ENCODE measurements at regions not wholly inside any gene's neighbourhood (a gene's known extent, or its start where the extent isn't known, plus 50 kb on each side); places are given as distances from the start of the nearest gene placed in this dataset.

DNA sequence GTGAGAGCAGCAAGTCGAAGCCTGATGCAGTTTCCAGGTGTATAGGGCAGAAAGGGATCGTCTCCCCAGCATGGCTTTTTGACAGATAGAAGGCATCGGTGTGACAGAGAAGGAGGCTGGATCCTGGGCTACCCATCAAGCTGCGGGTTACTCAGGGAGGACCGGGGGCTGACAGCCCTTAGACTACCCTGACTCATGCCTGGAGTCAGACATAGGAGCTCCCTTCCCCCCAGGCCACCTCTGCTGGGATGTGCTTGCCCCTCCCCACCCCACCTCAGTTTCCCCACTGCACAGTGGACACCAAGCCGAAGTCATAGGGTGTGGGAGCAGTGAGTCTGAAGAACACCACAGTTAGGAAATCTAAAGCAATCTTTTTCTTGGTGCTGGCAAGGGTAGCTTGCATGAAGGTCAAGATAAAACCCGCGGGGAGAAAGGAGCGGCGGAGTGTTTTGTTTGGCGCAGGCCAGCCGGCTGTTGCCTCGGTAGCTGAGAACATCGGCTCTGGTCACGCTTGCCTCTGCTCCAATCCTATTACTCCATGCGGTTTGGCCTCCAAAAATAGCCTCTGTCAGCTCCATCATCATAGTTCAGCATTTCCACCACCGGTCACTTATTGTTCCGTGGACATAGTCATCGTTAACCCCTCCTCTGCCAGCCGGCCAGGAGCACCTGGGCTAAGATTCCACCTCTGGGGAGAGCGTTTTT, 169.2 kb upstream of the GLI2 start:
- no TSS peak for BruUV-seq (replicated peaks)
- no peak for DNase-seq
- Mint-ChIP-seq H3K27ac (ENCODE audit: unreplicated experiment) (no peak overlapping the region), H3K4me1 (ENCODE audit: low read depth, unreplicated experiment) (peaks cover 15% of the 10 kb centered on the region), H3K27me3 (ENCODE audit: unreplicated experiment) (peaks cover 89% of the 10 kb centered on the region), H3K9me3 (ENCODE audit: low read depth, unreplicated experiment) (no peaks in the 10 kb centered on the region), H3K4me3 (ENCODE audit: low read depth, unreplicated experiment) (no peak overlapping the region), H3K36me3 (ENCODE audit: insufficient read depth, unreplicated experiment) (no peaks in the 10 kb centered on the region)
- intact Hi-C loops (cut with micrococcal nuclease; ENCODE audit: unreplicated experiment), result no loop called here
- CTCF ChIA-PET, result interaction anchor here (1.0 kb wide), 1 partner anchor 13 kb away, joined by 4 read pairs; no protein-coding TSS in a partner anchor
- TF ChIP-seq, protein P1, sequence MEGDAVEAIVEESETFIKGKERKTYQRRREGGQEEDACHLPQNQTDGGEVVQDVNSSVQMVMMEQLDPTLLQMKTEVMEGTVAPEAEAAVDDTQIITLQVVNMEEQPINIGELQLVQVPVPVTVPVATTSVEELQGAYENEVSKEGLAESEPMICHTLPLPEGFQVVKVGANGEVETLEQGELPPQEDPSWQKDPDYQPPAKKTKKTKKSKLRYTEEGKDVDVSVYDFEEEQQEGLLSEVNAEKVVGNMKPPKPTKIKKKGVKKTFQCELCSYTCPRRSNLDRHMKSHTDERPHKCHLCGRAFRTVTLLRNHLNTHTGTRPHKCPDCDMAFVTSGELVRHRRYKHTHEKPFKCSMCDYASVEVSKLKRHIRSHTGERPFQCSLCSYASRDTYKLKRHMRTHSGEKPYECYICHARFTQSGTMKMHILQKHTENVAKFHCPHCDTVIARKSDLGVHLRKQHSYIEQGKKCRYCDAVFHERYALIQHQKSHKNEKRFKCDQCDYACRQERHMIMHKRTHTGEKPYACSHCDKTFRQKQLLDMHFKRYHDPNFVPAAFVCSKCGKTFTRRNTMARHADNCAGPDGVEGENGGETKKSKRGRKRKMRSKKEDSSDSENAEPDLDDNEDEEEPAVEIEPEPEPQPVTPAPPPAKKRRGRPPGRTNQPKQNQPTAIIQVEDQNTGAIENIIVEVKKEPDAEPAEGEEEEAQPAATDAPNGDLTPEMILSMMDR (IDR thresholded peaks at IDR 0.05; ENCODE audit: unreplicated experiment), result no peak

DNA sequence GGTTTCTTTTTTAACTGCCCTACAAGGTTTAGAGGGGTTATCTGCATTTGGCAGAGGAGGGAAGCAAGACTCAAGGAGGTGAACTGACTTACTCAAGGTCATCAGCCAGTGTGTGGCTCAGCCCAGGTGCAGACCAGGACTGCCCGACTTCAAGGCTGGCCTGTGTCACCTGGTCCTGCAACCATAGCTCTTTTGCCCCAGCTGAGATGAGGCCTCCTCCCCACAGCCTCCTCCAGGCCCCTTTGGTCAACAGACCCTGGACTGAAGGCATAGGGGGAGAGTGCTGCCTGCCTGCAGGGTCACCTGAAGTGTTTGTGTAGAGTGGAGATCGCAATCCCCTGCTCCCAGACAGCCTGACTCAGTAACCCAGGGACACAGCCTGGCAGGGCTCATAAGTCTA, 168.5 kb upstream of the GLI2 start:
- Mint-ChIP-seq H3K4me3 (ENCODE audit: low read depth, unreplicated experiment) (no peak overlapping the region), H3K27ac (ENCODE audit: unreplicated experiment) (no peak overlapping the region), H3K4me1 (ENCODE audit: low read depth, unreplicated experiment) (peaks cover 15% of the 10 kb centered on the region), H3K9me3 (ENCODE audit: low read depth, unreplicated experiment) (no peaks in the 10 kb centered on the region), H3K27me3 (ENCODE audit: unreplicated experiment) (peaks cover 85% of the 10 kb centered on the region), H3K36me3 (ENCODE audit: insufficient read depth, unreplicated experiment) (no peaks in the 10 kb centered on the region)
- intact Hi-C loops (cut with micrococcal nuclease; ENCODE audit: unreplicated experiment), result no loop called here
- BruUV-seq (replicated peaks), result no TSS peak
- DNase-seq, result no peak
- TF ChIP-seq, protein P1 (IDR thresholded peaks at IDR 0.05; ENCODE audit: unreplicated experiment), result no peak
- CTCF ChIA-PET, result no interaction called here

DNA sequence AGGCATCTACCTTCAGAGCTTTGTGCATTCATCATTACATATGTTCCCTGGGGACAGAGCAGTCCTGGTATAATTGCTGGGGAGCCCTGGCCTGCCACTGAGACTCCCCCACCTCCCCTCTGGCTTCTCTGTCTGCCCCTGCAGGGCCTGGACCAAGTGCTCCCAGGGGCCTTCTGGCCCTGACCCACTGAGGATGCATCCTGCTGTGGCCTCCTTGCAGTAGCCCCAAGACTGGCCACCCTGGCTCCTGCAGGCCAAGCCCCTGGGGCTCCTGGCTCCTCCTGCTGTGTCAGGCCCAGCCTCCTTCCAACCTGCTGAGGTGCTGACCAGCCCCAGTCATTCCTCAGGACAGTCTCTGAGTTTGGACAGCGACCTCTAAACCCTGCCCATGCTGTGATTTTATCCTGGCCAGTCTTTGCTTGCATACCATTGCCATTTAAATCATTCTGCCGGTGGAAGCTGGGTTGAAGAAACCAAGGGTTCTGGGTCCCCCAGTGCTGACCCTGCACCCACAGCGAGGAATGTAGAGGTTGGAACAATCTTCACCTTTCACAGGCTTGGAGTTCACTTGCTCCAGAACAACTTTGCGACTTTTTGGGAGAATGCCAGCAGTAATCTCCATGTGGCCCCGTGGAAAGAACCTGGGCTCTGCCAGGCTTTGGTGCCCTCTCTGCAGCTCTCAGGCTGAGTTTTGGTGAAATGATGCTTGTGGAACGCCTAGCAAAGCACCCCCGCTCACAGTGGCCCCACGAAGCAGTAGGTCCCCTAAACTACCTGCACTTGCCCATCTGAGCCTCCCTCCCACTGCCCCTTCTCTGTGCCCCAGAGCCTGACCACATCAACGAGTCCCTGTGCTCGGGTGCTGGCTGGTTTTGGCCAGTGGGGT, 167.3 kb upstream of the GLI2 start:
- no peak overlapping the region for H3K4me3 Mint-ChIP-seq (ENCODE audit: low read depth, unreplicated experiment)
- H3K4me1 Mint-ChIP-seq (ENCODE audit: low read depth, unreplicated experiment), result peaks cover 15% of the 10 kb centered on the region
- H3K9me3 Mint-ChIP-seq (ENCODE audit: low read depth, unreplicated experiment), result no peaks in the 10 kb centered on the region
- TF ChIP-seq, protein P1 (IDR thresholded peaks at IDR 0.05; ENCODE audit: unreplicated experiment), result no peak
- DNase-seq, result no peak
- intact Hi-C loops (cut with micrococcal nuclease; ENCODE audit: unreplicated experiment), result no loop called here
- no TSS peak for BruUV-seq (replicated peaks)
- CTCF ChIA-PET, result no interaction called here
- H3K27me3 Mint-ChIP-seq (ENCODE audit: unreplicated experiment), result peaks cover 85% of the 10 kb centered on the region
- no peaks in the 10 kb centered on the region for H3K36me3 Mint-ChIP-seq (ENCODE audit: insufficient read depth, unreplicated experiment)
- no peak overlapping the region for H3K27ac Mint-ChIP-seq (ENCODE audit: unreplicated experiment)

DNA sequence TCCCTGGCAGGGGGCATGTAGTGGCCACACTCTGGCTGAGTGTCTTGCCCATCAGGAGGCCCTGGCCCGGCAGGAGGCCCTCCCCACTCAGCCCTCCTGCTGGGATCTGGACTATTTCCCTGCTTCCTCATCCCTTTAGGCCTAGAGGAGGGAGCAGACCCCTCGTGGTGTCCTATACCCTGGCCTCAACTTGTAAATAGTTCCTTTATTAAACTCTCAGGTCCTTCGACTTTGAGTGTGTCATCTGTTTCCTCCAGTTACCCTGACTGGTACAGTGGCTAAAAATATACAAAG, 166.7 kb upstream of the GLI2 start:
- peaks cover 85% of the 10 kb centered on the region for H3K27me3 Mint-ChIP-seq (ENCODE audit: unreplicated experiment)
- H3K4me3 Mint-ChIP-seq (ENCODE audit: low read depth, unreplicated experiment), result no peak overlapping the region
- CTCF ChIA-PET, result no interaction called here
- no peaks in the 10 kb centered on the region for H3K36me3 Mint-ChIP-seq (ENCODE audit: insufficient read depth, unreplicated experiment)
- no peak overlapping the region for H3K27ac Mint-ChIP-seq (ENCODE audit: unreplicated experiment)
- intact Hi-C loops (cut with micrococcal nuclease; ENCODE audit: unreplicated experiment), result no loop called here
- DNase-seq, result no peak
- TF ChIP-seq, protein P1 (IDR thresholded peaks at IDR 0.05; ENCODE audit: unreplicated experiment), result no peak
- no TSS peak for BruUV-seq (replicated peaks)
- H3K9me3 Mint-ChIP-seq (ENCODE audit: low read depth, unreplicated experiment), result no peaks in the 10 kb centered on the region
- peaks cover 15% of the 10 kb centered on the region for H3K4me1 Mint-ChIP-seq (ENCODE audit: low read depth, unreplicated experiment)

Data from Calu3 (cell line).